ENCODE measurements at regions not wholly inside any gene's neighbourhood (a gene's known extent, or its start where the extent isn't known, plus 50 kb on each side); places are given as distances from the start of the nearest gene placed in this dataset.

GRCh38 chr14:71202881-71203280 lies 295.6 kb downstream of the PCNX1 start:
- DNase-seq (ENCODE audit: low read depth) = no peak

DNA sequence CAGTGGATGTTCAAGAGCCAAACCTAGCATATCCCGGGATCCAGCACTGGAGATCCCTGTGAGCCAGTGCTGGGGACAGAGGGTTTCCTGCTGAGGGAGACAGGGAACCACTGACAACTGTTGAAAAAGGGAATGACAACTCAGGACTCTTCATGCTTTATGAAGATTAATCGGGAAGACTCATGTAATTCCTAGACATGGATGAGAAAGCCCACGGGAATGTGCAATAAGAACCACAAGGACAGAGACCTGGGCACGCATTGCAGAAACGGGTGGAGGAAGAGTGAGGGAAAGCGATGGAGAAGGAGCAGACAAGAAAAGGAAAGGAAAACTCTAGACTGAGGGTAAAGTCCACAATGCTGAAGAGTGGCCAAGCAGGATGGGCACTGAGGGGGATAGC lies 296.0 kb downstream of the PCNX1 start:
- DNase-seq (ENCODE audit: low read depth) = no peak

DNA sequence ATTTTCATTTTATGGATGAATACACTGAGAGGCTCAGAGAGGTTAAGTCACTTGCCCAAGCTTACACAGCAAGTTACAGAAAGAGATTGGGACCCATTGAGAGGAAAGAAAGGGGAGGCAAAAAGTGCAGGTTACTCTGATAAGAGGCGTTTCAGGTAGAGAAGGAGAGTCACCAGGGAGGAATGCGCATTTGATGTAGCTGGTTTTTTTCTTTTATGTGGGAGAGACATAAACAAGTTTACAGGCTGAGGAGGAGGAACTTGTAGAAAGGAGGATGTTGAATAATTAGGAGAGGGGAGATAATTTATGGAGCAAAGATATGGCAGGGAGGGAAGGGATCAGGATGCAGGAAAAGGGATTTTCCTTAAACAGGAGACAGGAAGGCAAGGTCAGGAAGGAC lies 297.0 kb downstream of the PCNX1 start:
- DNase-seq (ENCODE audit: low read depth) = no peak

DNA sequence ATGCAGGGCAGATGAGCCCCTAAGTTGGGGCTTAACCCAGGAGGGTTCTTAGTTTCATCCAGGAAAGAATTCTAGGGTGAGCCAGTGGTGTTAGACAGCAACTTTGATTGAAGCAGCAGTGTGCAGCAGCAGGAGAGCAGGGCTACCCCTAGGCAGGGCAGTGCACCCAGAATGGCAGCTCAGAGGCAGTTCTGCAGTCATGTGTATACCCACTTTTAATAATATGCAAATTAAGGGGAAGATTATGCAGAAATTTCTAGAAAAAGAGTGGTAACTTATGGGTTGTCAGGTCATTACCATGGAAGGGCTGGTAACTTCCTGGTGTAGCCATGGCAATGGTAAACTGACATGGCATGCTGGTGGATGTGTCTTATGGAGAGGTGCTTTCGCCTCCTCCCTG lies 297.5 kb downstream of the PCNX1 start:
- no peak for DNase-seq (ENCODE audit: low read depth)

DNA sequence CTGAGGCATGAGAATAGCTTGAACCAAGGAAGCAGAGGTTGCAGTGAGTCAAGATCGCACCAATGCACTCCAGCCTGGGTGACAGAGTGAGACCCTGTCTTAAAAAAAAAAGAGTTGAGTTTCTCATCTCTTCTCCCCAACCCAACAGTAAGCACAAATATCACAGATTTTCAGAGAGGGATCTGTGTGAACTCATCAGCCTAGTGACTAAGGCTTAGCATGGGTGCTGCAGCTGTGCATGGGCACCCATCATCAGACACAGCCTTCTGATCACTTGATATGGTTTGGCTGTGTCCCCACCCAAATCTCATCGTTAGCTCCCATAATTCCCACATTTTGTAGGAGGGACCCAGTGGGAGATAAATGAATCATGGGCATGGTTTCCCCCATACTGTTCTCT lies 298.9 kb downstream of the PCNX1 start:
- no peak for DNase-seq (ENCODE audit: low read depth)

GRCh38 chr14:71206766-71207371 lies 299.6 kb downstream of the PCNX1 start:
- no peak for DNase-seq (ENCODE audit: low read depth)

- no peak for DNase-seq (ENCODE audit: low read depth)
Observed at GRCh38 chr14:71208702-71209357, 301.6 kb downstream of the PCNX1 start.

DNA sequence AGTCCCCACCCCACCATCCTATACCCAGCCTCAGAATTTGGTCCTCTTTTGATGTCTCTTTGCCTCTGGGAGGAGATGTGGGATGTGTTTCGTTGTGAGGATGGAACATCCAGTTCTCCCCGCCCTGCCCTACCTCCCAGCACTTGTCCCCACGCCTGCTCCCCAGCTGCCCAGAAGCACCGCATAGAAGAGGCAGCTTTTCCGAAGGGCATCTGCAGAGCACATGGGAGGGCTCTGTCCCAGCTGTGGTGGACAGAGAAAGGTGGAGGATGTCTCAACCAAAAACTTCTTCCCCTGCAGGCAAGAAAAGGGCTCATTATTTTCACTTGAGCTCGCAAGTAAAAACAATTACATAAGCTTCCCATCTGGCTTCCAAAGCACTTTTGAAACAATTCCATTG lies 302.6 kb downstream of the PCNX1 start:
- no peak for DNase-seq (ENCODE audit: low read depth)

DNA sequence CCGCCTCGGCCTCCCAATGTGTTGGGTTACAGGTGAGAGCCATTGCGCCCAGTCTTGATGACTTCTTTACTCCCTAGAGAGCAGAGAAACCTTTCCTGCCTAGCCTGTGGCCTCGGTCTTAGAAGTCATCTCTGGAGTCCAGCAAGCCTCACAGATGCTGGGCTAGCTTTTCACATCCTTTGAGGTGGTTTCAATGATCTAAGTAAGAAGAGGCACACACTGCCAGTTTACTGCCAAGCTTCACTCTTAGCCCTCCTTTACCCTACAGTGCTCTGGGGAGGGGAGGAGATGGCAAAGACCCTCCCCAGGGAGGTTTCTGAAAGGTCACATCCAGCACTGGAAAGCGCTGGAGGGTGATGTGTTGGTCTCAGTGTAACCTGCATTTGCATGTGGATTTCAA lies 304.8 kb downstream of the PCNX1 start:
- DNase-seq (ENCODE audit: low read depth) = no peak

- no peak for DNase-seq (ENCODE audit: low read depth)
Observed at GRCh38 chr14:71212683-71213107, 305.4 kb downstream of the PCNX1 start.

- no peak for DNase-seq (ENCODE audit: low read depth)
Observed at GRCh38 chr14:71214241-71214640, 307.0 kb downstream of the PCNX1 start.

- DNase-seq (ENCODE audit: low read depth) = no peak
Observed at GRCh38 chr14:71220462-71220861, 313.2 kb downstream of the PCNX1 start.

GRCh38 chr14:71221119-71221518 lies 313.9 kb downstream of the PCNX1 start:
- DNase-seq (ENCODE audit: low read depth) = no peak

GRCh38 chr14:71225113-71225512 lies 317.9 kb downstream of the PCNX1 start:
- no peak for DNase-seq (ENCODE audit: low read depth)

GRCh38 chr14:71228711-71229110 lies 321.5 kb downstream of the PCNX1 start:
- no peak for DNase-seq (ENCODE audit: low read depth)

DNA sequence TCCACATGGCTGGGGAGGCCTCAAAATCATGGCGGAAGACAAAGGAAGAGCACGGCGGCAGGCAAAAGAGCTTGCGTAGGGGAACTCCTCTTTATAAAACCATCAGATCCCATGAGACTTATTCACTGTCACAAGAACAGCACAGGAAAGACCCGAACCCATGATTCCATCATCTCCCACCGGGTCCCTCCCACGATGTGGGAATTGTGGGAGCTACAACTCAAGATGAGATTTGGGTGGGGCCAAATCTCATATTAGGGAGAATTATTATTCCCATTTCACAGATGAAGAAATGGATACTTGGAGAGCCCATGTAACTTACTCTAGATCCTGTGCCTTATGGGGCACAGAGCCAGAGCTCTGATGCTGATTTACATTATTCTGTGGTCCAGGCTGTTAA lies 322.6 kb downstream of the PCNX1 start:
- DNase-seq (ENCODE audit: low read depth) = no peak

GRCh38 chr14:71230897-71231296 lies 323.6 kb downstream of the PCNX1 start:
- DNase-seq (ENCODE audit: low read depth) = no peak

DNA sequence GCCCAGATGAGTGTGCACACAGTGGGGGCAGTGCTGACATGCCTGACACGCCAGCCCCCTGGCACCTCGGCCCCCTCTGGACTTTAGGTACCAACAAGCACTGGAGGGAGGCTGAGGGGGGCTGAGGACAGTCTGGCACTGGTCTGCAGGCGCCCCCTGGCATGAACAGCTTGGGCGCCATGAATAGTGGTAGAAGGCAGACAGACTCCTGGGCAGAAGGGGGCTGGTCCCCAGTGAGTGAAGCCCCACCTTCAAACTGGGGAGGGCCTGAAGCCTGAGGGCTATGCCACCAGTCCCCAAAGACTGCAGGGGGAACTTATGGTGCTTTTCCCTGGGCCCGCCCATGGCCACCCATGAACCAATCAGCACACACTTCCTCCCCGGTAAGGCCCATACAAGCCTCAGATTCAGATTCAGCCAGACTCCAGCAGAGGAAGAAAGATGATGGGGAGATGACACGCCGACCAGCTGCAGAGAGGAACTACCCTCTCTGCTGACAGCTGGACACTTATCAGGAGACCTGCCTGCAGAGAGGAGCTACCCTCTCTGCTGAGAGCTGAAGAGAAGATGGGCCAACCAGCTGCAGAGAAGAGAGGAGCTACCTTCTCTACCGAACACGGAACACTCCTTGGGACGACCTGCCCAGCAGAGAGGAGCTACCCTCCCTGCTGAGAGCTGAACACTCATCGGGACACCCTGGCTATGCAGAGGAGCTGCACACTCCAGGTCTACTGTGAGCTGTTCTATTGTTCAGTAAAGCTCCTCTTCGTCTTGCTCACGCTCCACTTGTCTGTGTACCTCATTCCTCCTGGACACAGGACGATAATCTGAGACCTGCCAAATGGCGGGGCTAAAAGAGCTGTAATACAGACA lies 324.5 kb downstream of the PCNX1 start:
- no peak for DNase-seq (ENCODE audit: low read depth)

DNA sequence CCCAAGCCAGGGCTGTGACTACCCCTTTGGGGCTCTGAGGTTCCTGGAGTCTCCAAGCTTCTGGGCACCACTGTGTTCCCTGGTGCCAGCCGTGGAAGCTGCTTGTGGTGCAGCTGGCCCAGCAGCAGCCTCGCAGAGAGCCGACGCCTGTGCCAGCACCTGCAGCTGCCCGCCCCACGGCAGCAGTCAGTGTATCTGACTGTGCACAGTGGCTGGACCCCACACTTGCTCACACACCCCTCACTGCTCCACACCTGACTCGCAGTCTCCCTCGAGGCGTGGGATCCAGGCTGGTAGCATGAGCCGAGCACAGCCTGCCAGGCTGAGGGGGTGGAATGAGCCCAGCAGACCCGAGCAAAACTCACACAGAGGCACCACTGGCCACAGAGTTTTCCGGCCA lies 325.2 kb downstream of the PCNX1 start:
- no peak for DNase-seq (ENCODE audit: low read depth)

DNA sequence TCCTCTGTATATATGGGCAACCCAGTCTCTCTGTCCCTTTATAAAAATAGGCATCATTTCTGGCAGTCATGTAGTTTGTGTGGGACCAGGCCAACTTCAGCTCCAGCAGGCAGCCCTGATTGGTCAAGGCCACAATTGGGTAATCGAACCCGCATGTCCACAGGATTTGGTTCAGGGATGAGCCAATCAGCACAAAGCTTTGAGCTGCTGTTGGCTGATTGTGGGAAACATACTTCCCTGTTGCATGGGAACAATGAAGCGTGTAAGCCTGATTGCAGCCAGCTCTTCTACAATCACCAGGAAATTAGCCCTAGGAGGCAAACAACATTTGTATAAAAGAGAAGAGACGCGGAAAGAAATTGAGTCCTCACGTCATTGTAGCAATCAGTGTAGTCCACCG lies 328.6 kb downstream of the PCNX1 start:
- no peak for DNase-seq (ENCODE audit: low read depth)

DNA sequence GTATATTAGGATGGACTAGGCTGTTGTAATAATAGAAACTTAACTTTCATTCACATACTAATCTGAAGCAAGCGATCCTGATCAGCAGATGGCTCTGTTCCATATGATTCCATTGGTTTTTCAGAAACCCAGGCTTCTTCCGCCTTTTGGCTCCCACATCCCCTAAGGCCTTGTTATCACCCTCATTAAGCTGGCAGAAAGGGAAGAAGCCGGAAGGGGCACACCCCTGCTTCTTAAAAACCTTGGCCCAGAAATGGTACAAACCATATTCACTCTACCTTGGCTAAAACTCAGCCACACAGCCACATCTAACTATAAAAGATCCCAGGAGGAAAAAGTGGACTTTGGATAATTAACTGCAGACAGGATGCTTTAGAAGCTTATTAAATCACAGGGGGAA lies 329.2 kb downstream of the PCNX1 start:
- no peak for DNase-seq (ENCODE audit: low read depth)

DNA sequence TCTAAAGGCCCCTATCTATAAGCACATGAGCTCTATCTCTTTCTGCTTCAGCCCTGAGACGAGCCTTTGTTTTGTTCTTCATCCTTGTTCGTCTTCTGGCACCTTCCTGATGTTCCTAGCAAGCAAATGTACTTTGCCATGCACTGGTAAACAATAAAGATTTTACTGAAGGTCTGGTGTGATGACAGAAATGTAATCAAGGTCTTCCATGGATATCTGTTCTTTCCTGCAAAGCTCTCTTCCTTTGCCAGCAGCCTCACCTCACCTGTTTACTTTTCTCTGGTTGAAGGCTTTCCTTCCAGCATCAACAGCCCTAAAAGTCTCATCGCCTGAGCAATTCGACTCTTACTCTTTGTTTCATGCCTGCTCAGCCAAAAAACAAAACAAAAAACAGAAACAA lies 330.3 kb downstream of the PCNX1 start:
- no peak for DNase-seq (ENCODE audit: low read depth)

DNA sequence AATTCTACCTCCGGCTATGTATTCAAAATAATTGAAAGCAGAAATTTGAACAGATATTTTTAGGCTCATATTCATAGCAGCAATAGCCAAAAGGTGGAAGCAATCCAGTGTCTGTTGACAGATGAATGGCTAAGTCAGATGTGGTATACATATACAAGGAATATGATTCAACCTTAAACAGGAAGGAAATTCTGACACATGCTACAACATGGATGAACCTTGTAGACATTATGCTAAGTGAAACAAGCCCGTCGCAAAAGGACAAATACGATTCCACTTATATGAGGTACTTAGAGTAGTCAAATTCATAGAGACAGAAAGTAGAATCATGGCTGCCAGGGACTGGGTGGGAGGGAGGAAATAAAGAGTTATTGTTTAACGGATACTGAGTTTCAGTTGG lies 331.6 kb downstream of the PCNX1 start:
- DNase-seq (ENCODE audit: low read depth) = no peak
